WTC11 (cell line): ENCODE measurements at regions not wholly inside any gene's neighbourhood (a gene's known extent, or its start where the extent isn't known, plus 50 kb on each side); places are given as distances from the start of the nearest gene placed in this dataset.

Experiments used
- ATAC-seq: fragments of 200-7000 bp; cut with Tn5 transposase; 2 replicates; pipeline ENCODE4 v1.10.0; 2021; ENCODE audit warnings: mild to moderate bottlenecking, moderate library complexity
- CTCF ChIA-PET: fragments of 300-600 bp; sonication (Branson Sonifier 250); formaldehyde crosslinking; loops from one replicate; lab custom pipeline; 2021; ENCODE audit warnings: antibody characterized with exemption; lab: Charles Lee
- POLR2A ChIA-PET: fragments of 350-600 bp; sonication (Branson Sonifier 250); formaldehyde crosslinking; loops from one replicate; lab custom pipeline; 2021; ENCODE audit warnings: antibody characterized with exemption; lab: Charles Lee
- DNase-seq: peaks from one replicate; pipeline ENCODE4 v3.0.0; 2021; ENCODE audit warnings: low spot score
- H3K27ac Mint-ChIP-seq: 2 replicates; pipeline ENCODE4 v1.8.0; 2021; ENCODE audit warnings: mixed read lengths
- H3K27me3 Mint-ChIP-seq: 2 replicates; pipeline ENCODE4 v1.8.0; 2021; ENCODE audit warnings: low read depth, mild to moderate bottlenecking, moderate library complexity, mixed read lengths
- H3K36me3 Mint-ChIP-seq: 2 replicates; pipeline ENCODE4 v1.8.0; 2021; ENCODE audit warnings: mixed read lengths
- H3K4me1 Mint-ChIP-seq: 2 replicates; pipeline ENCODE4 v1.8.0; 2022; ENCODE audit warnings: mixed read lengths
- H3K4me3 Mint-ChIP-seq: 2 replicates; pipeline ENCODE4 v1.8.0; 2021; ENCODE audit warnings: mild to moderate bottlenecking, moderate library complexity, mixed read lengths
- H3K9me3 Mint-ChIP-seq: 2 replicates; pipeline ENCODE4 v1.8.0; 2021; ENCODE audit warnings: mixed read lengths
- AFF4 ChIP-seq: sonication (generic); formaldehyde crosslinking; IDR thresholded peaks from 2 replicates; pipeline ENCODE4 v1.8.1; 2023; ENCODE audit warnings: mild to moderate bottlenecking, missing genetic modification reagents, borderline replicate concordance
- ATF1 ChIP-seq: sonication (generic); formaldehyde crosslinking; IDR thresholded peaks from 2 replicates; pipeline ENCODE4 v1.8.1; 2023; ENCODE audit warnings: mild to moderate bottlenecking, moderate library complexity, missing genetic modification reagents
- CTCF ChIP-seq: fragments of 200-600 bp; IDR thresholded peaks from 2 replicates; pipeline ENCODE4 v1.8.0; 2022; ENCODE audit warnings: antibody characterized with exemption
- EMX1 ChIP-seq: fragments of 250-450 bp; sonication (Bioruptor Pico); IDR thresholded peaks from 2 replicates; pipeline ENCODE4 v1.8.0; 2021; ENCODE audit warnings: mild to moderate bottlenecking
- FOXK1 ChIP-seq: sonication (generic); formaldehyde crosslinking; IDR thresholded peaks from 2 replicates; pipeline ENCODE4 v1.8.0; 2022; ENCODE audit warnings: mild to moderate bottlenecking, moderate library complexity, missing genetic modification reagents
- NFE2L1 ChIP-seq: sonication (generic); formaldehyde crosslinking; IDR thresholded peaks from 2 replicates; pipeline ENCODE4 v1.8.1; 2023; ENCODE audit warnings: missing genetic modification reagents
- NR3C1 ChIP-seq: sonication (generic); formaldehyde crosslinking; conservative IDR thresholded peaks from 2 replicates; pipeline ENCODE4 v1.8.1; 2023; ENCODE audit warnings: low read depth, mild to moderate bottlenecking, missing genetic modification reagents
- PREB ChIP-seq: sonication (generic); formaldehyde crosslinking; IDR thresholded peaks from 2 replicates; pipeline ENCODE4 v1.8.1; 2022; ENCODE audit warnings: mild to moderate bottlenecking, missing genetic modification reagents, moderate library complexity, borderline replicate concordance
- PRRX2 ChIP-seq: fragments of 250-450 bp; sonication (Bioruptor Pico); IDR thresholded peaks from 2 replicates; pipeline ENCODE4 v1.8.0; 2021; ENCODE audit warnings: mild to moderate bottlenecking
- RORB ChIP-seq: fragments of 250-450 bp; sonication (Bioruptor Pico); IDR thresholded peaks from 2 replicates; pipeline ENCODE4 v1.9.0; 2021; ENCODE audit warnings: mild to moderate bottlenecking
- TEAD1 ChIP-seq: sonication (generic); formaldehyde crosslinking; IDR thresholded peaks from 2 replicates; pipeline ENCODE4 v1.8.0; 2022; ENCODE audit warnings: mild to moderate bottlenecking, missing genetic modification reagents
- ZNF121 ChIP-seq: sonication (generic); formaldehyde crosslinking; IDR thresholded peaks from 2 replicates; pipeline ENCODE4 v1.8.0; 2023; ENCODE audit warnings: missing genetic modification reagents
- ZNF219 ChIP-seq: sonication (generic); formaldehyde crosslinking; IDR thresholded peaks from 2 replicates; pipeline ENCODE4 v1.8.0; 2023; ENCODE audit warnings: missing genetic modification reagents, mild to moderate bottlenecking, borderline replicate concordance
- ZNF263 ChIP-seq: sonication (generic); formaldehyde crosslinking; IDR thresholded peaks from 2 replicates; pipeline ENCODE4 v1.8.1; 2022; ENCODE audit warnings: low read depth, mild to moderate bottlenecking, moderate library complexity, missing genetic modification reagents
- ZNF317 ChIP-seq: sonication (generic); formaldehyde crosslinking; IDR thresholded peaks from 2 replicates; pipeline ENCODE4 v1.8.1; 2023; ENCODE audit warnings: low read depth, mild to moderate bottlenecking, moderate library complexity, missing genetic modification reagents, borderline replicate concordance
- ZNF416 ChIP-seq: fragments of 250-450 bp; sonication (Bioruptor Pico); IDR thresholded peaks from 2 replicates; pipeline ENCODE4 v1.9.0; 2021; ENCODE audit warnings: mild to moderate bottlenecking, inconsistent platforms
- TF ChIP-seq, protein P1 (sequence below): sonication (generic); formaldehyde crosslinking; IDR thresholded peaks from 2 replicates; pipeline ENCODE4 v1.8.1; 2023; ENCODE audit warnings: mild to moderate bottlenecking, moderate library complexity, missing genetic modification reagents
- TF ChIP-seq, protein P2 (sequence below): fragments of 250-450 bp; sonication (Bioruptor Pico); IDR thresholded peaks from 2 replicates; pipeline ENCODE4 v1.9.0; 2021; ENCODE audit warnings: mild to moderate bottlenecking
- TF ChIP-seq, protein P3 (sequence below): fragments of 250-450 bp; sonication (Bioruptor Pico); IDR thresholded peaks from 2 replicates; pipeline ENCODE4 v1.9.0; 2021; ENCODE audit warnings: mild to moderate bottlenecking, borderline replicate concordance
- TF ChIP-seq, protein P4 (sequence below): sonication (generic); formaldehyde crosslinking; IDR thresholded peaks from 2 replicates; pipeline ENCODE4 v1.8.1; 2023; ENCODE audit warnings: mild to moderate bottlenecking, missing genetic modification reagents

GRCh38 chr4:129806986-129807385 lies 711.0 kb downstream of the C4orf33 start (continued):
- TF ChIP-seq AFF4 (CRISPR knock-in tag) (no peak), ZNF317 (CRISPR knock-in tag) (no peak), FOXK1 (CRISPR knock-in tag) (no peak), NFE2L1 (CRISPR knock-in tag) (no peak), TEAD1 (CRISPR knock-in tag) (no peak), ZNF219 (CRISPR knock-in tag) (no peak), RORB (CRISPR knock-in tag) (no peak)
- TF ChIP-seq, protein P1, sequence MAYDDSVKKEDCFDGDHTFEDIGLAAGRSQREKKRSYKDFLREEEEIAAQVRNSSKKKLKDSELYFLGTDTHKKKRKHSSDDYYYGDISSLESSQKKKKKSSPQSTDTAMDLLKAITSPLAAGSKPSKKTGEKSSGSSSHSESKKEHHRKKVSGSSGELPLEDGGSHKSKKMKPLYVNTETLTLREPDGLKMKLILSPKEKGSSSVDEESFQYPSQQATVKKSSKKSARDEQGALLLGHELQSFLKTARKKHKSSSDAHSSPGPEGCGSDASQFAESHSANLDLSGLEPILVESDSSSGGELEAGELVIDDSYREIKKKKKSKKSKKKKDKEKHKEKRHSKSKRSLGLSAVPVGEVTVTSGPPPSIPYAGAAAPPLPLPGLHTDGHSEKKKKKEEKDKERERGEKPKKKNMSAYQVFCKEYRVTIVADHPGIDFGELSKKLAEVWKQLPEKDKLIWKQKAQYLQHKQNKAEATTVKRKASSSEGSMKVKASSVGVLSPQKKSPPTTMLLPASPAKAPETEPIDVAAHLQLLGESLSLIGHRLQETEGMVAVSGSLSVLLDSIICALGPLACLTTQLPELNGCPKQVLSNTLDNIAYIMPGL (CRISPR knock-in tag) = no peak
- TF ChIP-seq, protein P2, sequence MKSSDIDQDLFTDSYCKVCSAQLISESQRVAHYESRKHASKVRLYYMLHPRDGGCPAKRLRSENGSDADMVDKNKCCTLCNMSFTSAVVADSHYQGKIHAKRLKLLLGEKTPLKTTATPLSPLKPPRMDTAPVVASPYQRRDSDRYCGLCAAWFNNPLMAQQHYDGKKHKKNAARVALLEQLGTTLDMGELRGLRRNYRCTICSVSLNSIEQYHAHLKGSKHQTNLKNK (CRISPR knock-in tag) = no peak
- TF ChIP-seq, all 79 proteins: peak for 0

DNA sequence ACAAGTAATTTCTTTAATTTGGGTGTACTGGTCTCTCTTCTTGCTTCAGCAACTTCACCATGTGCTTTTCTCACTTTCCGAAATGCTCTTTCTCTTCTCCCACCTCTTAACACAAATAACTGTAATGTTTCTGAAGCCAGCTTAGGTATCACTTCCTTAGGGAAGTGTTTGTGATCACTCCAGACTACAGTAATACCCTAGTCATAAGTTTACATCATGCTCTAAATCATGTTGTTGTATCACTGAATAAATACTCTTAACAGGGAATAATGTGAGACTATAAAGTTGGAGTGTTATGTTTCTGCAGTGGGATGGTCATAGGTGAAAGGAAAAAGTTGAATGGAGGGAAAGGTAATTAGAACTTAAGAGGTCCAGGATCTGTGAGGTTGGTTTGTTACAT lies 712.3 kb downstream of the C4orf33 start:
- ChIA-PET POLR2A (no interaction called here), CTCF (no interaction called here)
- Mint-ChIP-seq H3K9me3 (peaks cover 16% of the 10 kb centered on the region), H3K27me3 (no peaks in the 10 kb centered on the region), H3K4me1 (peaks cover 47% of the 10 kb centered on the region), H3K4me3 (no peak overlapping the region), H3K36me3 (no peaks in the 10 kb centered on the region), H3K27ac (no peak overlapping the region)
- DNase-seq = no peak
- no peak for ATAC-seq
- TF ChIP-seq, protein P3, sequence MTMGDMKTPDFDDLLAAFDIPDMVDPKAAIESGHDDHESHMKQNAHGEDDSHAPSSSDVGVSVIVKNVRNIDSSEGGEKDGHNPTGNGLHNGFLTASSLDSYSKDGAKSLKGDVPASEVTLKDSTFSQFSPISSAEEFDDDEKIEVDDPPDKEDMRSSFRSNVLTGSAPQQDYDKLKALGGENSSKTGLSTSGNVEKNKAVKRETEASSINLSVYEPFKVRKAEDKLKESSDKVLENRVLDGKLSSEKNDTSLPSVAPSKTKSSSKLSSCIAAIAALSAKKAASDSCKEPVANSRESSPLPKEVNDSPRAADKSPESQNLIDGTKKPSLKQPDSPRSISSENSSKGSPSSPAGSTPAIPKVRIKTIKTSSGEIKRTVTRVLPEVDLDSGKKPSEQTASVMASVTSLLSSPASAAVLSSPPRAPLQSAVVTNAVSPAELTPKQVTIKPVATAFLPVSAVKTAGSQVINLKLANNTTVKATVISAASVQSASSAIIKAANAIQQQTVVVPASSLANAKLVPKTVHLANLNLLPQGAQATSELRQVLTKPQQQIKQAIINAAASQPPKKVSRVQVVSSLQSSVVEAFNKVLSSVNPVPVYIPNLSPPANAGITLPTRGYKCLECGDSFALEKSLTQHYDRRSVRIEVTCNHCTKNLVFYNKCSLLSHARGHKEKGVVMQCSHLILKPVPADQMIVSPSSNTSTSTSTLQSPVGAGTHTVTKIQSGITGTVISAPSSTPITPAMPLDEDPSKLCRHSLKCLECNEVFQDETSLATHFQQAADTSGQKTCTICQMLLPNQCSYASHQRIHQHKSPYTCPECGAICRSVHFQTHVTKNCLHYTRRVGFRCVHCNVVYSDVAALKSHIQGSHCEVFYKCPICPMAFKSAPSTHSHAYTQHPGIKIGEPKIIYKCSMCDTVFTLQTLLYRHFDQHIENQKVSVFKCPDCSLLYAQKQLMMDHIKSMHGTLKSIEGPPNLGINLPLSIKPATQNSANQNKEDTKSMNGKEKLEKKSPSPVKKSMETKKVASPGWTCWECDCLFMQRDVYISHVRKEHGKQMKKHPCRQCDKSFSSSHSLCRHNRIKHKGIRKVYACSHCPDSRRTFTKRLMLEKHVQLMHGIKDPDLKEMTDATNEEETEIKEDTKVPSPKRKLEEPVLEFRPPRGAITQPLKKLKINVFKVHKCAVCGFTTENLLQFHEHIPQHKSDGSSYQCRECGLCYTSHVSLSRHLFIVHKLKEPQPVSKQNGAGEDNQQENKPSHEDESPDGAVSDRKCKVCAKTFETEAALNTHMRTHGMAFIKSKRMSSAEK (CRISPR knock-in tag) = no peak
- TF ChIP-seq ZNF416 (CRISPR knock-in tag) (no peak), ATF1 (CRISPR knock-in tag) (no peak), ZNF121 (no peak), NR3C1 (CRISPR knock-in tag) (no peak), EMX1 (no peak), TEAD1 (CRISPR knock-in tag) (no peak), PREB (CRISPR knock-in tag) (no peak), ZNF263 (CRISPR knock-in tag) (no peak), PRRX2 (CRISPR knock-in tag) (no peak), CTCF (no peak)
- TF ChIP-seq, protein P4, sequence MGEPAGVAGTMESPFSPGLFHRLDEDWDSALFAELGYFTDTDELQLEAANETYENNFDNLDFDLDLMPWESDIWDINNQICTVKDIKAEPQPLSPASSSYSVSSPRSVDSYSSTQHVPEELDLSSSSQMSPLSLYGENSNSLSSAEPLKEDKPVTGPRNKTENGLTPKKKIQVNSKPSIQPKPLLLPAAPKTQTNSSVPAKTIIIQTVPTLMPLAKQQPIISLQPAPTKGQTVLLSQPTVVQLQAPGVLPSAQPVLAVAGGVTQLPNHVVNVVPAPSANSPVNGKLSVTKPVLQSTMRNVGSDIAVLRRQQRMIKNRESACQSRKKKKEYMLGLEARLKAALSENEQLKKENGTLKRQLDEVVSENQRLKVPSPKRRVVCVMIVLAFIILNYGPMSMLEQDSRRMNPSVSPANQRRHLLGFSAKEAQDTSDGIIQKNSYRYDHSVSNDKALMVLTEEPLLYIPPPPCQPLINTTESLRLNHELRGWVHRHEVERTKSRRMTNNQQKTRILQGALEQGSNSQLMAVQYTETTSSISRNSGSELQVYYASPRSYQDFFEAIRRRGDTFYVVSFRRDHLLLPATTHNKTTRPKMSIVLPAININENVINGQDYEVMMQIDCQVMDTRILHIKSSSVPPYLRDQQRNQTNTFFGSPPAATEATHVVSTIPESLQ (CRISPR knock-in tag) = no peak
- TF ChIP-seq, protein P1 (CRISPR knock-in tag) = no peak
